C4-2B (cell line): ENCODE measurements at regions not wholly inside any gene's neighbourhood (a gene's known extent, or its start where the extent isn't known, plus 50 kb on each side); places are given as distances from the start of the nearest gene placed in this dataset.

ENCODE experiments used
- CTCF ChIP-seq: fragments of 450-650 bp; conservative IDR thresholded peaks from 2 replicates; pipeline ENCODE4 v1.5.1; 2017; ENCODE audit warnings: mild to moderate bottlenecking
- ZFX ChIP-seq: fragments of 450-650 bp; IDR thresholded peaks from 2 replicates; pipeline ENCODE4 v1.6.1; 2017

GRCh38 chr1:29643281-29643680 is 407.0 kb downstream of the PTPRU start:
- TF ChIP-seq ZFX (no peak), CTCF (no peak)
